ENCODE measurements at regions not wholly inside any gene's neighbourhood (a gene's known extent, or its start where the extent isn't known, plus 50 kb on each side); places are given as distances from the start of the nearest gene placed in this dataset.

DNA sequence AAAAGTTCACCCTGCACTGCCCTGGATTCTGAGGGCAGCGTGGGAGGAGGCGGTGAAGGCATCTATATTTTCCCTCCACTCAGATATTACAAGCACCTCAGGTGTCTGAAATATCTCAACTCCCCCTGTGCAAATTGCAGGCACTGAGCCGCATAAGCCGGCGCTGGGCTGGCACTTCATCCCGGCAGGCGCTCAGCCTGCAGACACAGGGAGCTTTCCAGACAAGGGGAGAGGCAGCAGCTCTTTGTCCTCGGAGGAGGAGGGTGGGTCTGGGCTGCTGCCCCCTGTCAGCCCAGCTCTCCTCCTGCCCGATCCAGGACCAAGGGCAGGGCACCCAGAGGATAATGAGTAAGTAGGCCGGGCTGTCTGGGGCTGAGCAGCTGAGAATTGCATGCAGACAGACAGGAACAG lies 189.3 kb upstream of the MYT1L start:
- Histone ChIP-seq H3K9me3 (no peaks in the 10 kb centered on the region), H3K36me3 (no peaks in the 10 kb centered on the region), H3K4me3 (no peak overlapping the region), H3K4me1 (no peaks in the 10 kb centered on the region), H3K27ac (no peak overlapping the region), H3K27me3 (no peaks in the 10 kb centered on the region)
- DNase-seq (ENCODE audit: low spot score in 2 of 2) = no peak
- intact Hi-C loops (cut with DNase I) = no loop called here
- TF ChIP-seq, protein P1, sequence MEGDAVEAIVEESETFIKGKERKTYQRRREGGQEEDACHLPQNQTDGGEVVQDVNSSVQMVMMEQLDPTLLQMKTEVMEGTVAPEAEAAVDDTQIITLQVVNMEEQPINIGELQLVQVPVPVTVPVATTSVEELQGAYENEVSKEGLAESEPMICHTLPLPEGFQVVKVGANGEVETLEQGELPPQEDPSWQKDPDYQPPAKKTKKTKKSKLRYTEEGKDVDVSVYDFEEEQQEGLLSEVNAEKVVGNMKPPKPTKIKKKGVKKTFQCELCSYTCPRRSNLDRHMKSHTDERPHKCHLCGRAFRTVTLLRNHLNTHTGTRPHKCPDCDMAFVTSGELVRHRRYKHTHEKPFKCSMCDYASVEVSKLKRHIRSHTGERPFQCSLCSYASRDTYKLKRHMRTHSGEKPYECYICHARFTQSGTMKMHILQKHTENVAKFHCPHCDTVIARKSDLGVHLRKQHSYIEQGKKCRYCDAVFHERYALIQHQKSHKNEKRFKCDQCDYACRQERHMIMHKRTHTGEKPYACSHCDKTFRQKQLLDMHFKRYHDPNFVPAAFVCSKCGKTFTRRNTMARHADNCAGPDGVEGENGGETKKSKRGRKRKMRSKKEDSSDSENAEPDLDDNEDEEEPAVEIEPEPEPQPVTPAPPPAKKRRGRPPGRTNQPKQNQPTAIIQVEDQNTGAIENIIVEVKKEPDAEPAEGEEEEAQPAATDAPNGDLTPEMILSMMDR (IDR thresholded peaks at IDR 0.05) = no peak

DNA sequence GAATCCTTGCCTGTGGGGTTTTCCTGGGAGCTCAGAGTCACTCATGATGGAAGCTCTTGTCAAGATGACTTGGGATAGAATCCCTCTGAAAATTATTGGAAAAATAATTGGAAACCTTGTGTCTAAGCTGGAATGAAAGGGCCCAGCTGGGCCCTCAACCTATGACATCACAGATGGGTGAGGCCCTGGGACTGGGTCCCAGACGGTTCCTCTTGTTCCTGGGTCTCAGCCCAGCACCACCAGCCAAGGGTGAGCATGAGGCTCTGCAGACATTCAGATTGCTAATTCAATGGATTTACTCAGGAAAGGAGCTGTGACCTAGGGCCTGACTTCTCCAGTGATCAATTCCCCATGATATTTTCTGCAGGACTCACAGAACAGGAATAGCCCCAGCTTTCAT lies 188.3 kb upstream of the MYT1L start:
- no peaks in the 10 kb centered on the region for H3K27me3 ChIP-seq
- H3K27ac ChIP-seq = no peak overlapping the region
- TF ChIP-seq, protein P1 (IDR thresholded peaks at IDR 0.05) = no peak
- no peak for DNase-seq (ENCODE audit: low spot score in 2 of 2)
- no peaks in the 10 kb centered on the region for H3K9me3 ChIP-seq
- H3K36me3 ChIP-seq = no peaks in the 10 kb centered on the region
- intact Hi-C loops (cut with DNase I) = no loop called here
- H3K4me1 ChIP-seq = no peaks in the 10 kb centered on the region
- H3K4me3 ChIP-seq = no peak overlapping the region

DNA sequence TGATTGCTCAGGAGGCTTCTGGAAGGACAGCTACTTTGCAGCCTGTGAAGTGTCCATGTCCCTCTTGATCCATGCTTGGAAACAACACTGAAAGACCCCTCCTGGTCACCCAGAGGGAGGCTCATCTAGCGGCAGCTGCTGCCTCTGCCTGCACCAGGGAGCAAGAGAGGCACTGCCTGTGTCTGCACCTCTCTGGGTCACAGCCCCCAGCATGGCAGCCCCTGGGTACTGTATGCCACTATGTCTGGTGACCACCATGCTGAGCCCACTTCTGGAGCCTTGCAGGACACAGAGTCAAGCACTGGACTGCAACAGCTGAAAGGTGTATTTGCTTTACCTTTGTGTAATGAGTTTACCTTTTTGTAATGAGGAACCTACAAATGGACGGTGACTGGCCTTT lies 186.3 kb upstream of the MYT1L start:
- no peaks in the 10 kb centered on the region for H3K9me3 ChIP-seq
- H3K27ac ChIP-seq = no peak overlapping the region
- H3K4me3 ChIP-seq = no peak overlapping the region
- DNase-seq (ENCODE audit: low spot score in 2 of 2) = no peak
- H3K36me3 ChIP-seq = no peaks in the 10 kb centered on the region
- no peaks in the 10 kb centered on the region for H3K4me1 ChIP-seq
- TF ChIP-seq, protein P1 (IDR thresholded peaks at IDR 0.05) = no peak
- H3K27me3 ChIP-seq = no peaks in the 10 kb centered on the region
- intact Hi-C loops (cut with DNase I) = no loop called here

DNA sequence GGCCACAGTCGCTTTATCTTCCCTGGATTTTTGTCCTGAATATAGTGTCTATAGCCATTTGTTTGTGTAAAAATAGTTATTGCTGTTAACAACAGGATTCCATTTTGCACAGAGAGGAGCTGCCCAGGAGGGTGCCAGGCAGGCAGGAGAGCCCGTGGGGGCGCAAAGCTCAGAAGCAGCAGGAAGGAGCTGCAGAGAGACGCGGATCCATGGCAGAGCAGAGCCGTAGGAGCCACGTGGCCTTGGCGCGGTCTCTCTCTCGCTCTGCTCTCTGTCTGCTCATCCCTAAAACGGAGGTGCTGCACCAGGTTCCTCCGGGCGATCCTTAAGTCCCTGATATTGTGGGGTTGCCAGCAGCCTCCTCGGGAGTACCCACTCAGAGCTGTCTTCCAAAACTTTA lies 185.3 kb upstream of the MYT1L start:
- Histone ChIP-seq H3K9me3 (no peaks in the 10 kb centered on the region), H3K27ac (no peak overlapping the region), H3K4me3 (no peak overlapping the region), H3K27me3 (no peaks in the 10 kb centered on the region), H3K36me3 (no peaks in the 10 kb centered on the region), H3K4me1 (no peaks in the 10 kb centered on the region)
- TF ChIP-seq, protein P1 (IDR thresholded peaks at IDR 0.05) = no peak
- DNase-seq (ENCODE audit: low spot score in 2 of 2) = no peak
- intact Hi-C loops (cut with DNase I) = no loop called here

DNA sequence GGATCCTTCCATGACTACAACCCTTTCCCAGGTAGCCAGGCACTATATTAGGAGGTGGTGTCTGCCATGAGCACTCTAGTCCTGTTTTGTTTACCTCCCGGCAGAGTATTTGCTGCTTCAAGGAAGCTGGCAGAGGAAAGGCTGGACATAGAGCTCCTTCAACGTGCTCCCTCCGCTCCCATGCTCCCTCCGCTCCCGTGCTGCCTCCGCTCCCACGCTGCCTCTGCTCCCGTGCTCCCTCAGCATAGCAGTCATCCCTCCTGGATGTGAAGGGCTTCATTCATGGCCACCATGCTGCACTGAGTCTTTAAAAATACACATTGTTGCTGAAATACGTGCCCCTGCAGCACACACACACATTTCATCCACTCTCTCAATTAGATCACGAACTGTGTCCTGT lies 181.9 kb upstream of the MYT1L start:
- TF ChIP-seq, protein P1 (IDR thresholded peaks at IDR 0.05) = no peak

DNA sequence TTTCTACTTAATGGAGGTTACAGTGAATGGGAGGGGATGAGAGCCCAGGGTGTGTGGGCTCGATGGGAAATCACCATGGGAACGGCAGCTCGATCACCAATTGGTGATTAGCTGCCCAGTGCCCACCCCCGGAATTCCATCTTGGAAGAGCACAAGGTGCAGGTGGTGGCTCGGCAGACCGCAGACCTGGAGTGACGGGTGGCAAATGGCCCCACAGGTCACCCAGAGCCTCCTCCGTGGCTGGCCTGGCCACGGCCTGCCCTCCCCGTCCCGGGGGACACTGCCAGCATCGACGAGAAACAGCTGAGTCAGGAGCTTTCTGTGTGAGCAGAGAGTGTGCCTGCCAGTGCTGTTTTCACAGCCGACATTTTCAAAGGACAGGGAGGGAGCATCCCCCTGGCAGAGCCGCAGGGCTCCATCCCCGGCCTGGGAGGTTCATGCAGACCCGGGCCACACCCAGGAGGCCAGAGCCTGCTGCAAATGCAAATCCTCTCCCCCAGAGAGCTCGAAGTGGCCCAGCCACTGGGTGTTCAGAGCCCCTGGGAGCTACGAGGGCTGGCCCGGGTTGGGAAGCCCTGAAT lies 176.4 kb upstream of the MYT1L start:
- no peak for DNase-seq (ENCODE audit: low spot score in 2 of 2)

More for the DNA sequence above, 181.9 kb upstream of the MYT1L start:
- no peak for DNase-seq (ENCODE audit: low spot score in 2 of 2)
- Histone ChIP-seq H3K4me3 (no peak overlapping the region), H3K9me3 (no peaks in the 10 kb centered on the region), H3K27ac (no peak overlapping the region), H3K4me1 (no peaks in the 10 kb centered on the region), H3K36me3 (no peaks in the 10 kb centered on the region), H3K27me3 (no peaks in the 10 kb centered on the region)
- intact Hi-C loops (cut with DNase I) = no loop called here

More for the DNA sequence above, 176.4 kb upstream of the MYT1L start:
- intact Hi-C loops (cut with DNase I) = no loop called here
- Histone ChIP-seq H3K4me1 (no peaks in the 10 kb centered on the region), H3K36me3 (no peaks in the 10 kb centered on the region), H3K9me3 (no peaks in the 10 kb centered on the region), H3K27me3 (no peaks in the 10 kb centered on the region), H3K27ac (no peak overlapping the region), H3K4me3 (no peak overlapping the region)
- TF ChIP-seq, protein P1 (IDR thresholded peaks at IDR 0.05) = no peak
